A549 (cell line): ENCODE measurements at regions not wholly inside any gene's neighbourhood (a gene's known extent, or its start where the extent isn't known, plus 50 kb on each side); places are given as distances from the start of the nearest gene placed in this dataset.

Experiments
- CTCF ChIP-seq: fragments of >200 bp; sonication (Bioruptor Twin); formaldehyde crosslinking; IDR thresholded peaks from 3 replicates; pipeline ENCODE4 v1.5.1; 2016
- JUNB ChIP-seq: fragments of >200 bp; sonication (Bioruptor Twin); formaldehyde crosslinking; IDR thresholded peaks from 2 replicates; pipeline ENCODE4 v1.6.1; 2016
- POLR2A ChIP-seq: IDR thresholded peaks from 2 replicates; pipeline ENCODE4 v1.6.1; 2012; ENCODE audit warnings: mild to moderate bottlenecking, low read length
- RAD21 ChIP-seq, 2 experiments: fragments of >200 bp in 1 of 2; sonication (Bioruptor Twin) in 1 of 2; formaldehyde crosslinking in 1 of 2; IDR thresholded peaks in 1 of 2; conservative IDR thresholded peaks in 1 of 2; 2 replicates in 1 of 2; 3 replicates in 1 of 2; pipeline ENCODE4 v1.6.1; 2012 to 2018; ENCODE audit warnings: inconsistent platforms in 1 of 2

GRCh38 chr3:30187366-30187765 lies 419.0 kb upstream of the TGFBR2 start:
- TF ChIP-seq JUNB (no peak), CTCF (no peak), RAD21 (conservative IDR thresholded peaks at IDR 0.05 in 1 of 2, IDR thresholded peaks at IDR 0.05 in 1 of 2) (no peak), POLR2A (no peak)
